ENCODE measurements at regions not wholly inside any gene's neighbourhood (a gene's known extent, or its start where the extent isn't known, plus 50 kb on each side); places are given as distances from the start of the nearest gene placed in this dataset.

DNA sequence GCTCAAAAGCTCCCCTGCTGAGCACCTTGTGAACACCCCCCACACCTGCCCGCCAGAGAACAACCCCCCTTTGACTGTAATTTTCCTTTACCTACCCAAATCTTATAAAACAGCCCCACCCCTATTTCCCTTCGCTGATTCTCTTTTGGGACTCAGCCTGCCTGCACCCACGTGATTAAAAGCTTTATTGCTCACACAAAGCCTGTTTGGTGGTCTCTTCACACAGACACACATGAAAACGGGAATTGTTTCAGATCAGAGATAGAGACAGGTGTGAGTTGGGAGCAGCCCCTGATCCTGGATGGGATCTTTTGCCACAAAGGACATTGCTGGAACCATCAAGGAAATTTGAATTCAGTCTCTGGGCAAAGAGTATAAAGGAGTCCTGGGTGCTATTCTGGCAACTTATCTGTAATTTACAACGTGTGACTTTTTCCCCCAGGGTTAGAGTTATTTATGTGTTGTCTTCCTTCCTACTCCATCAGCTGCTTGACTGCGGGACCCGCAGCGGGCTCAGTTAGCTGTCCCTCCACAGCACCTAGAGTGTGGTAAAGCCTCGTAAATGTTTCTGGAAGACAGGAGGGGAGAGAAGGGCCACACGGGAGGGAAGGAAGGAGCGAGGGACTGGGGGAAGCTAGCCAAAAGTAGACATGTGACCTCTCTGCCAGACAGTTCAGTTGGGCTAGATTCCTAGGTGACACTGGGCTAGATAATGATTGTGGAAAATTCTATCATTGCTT, 437.0 kb downstream of the ZNF608 start:
- TF ChIP-seq, protein P1, sequence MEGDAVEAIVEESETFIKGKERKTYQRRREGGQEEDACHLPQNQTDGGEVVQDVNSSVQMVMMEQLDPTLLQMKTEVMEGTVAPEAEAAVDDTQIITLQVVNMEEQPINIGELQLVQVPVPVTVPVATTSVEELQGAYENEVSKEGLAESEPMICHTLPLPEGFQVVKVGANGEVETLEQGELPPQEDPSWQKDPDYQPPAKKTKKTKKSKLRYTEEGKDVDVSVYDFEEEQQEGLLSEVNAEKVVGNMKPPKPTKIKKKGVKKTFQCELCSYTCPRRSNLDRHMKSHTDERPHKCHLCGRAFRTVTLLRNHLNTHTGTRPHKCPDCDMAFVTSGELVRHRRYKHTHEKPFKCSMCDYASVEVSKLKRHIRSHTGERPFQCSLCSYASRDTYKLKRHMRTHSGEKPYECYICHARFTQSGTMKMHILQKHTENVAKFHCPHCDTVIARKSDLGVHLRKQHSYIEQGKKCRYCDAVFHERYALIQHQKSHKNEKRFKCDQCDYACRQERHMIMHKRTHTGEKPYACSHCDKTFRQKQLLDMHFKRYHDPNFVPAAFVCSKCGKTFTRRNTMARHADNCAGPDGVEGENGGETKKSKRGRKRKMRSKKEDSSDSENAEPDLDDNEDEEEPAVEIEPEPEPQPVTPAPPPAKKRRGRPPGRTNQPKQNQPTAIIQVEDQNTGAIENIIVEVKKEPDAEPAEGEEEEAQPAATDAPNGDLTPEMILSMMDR (IDR thresholded peaks at IDR 0.05; ENCODE audit: unreplicated experiment): no peak
- H3K27me3 Mint-ChIP-seq (ENCODE audit: low read depth): no peaks in the 10 kb centered on the region
- H3K9me3 Mint-ChIP-seq: no peaks in the 10 kb centered on the region
- no peak overlapping the region for H3K4me3 Mint-ChIP-seq
- H3K36me3 Mint-ChIP-seq: no peaks in the 10 kb centered on the region
- no peak overlapping the region for H3K27ac Mint-ChIP-seq
- H3K4me1 Mint-ChIP-seq: no peaks in the 10 kb centered on the region
- DNase-seq (ENCODE audit: low spot score in 2 of 2, unreplicated experiment in 2 of 2): no peak

DNA sequence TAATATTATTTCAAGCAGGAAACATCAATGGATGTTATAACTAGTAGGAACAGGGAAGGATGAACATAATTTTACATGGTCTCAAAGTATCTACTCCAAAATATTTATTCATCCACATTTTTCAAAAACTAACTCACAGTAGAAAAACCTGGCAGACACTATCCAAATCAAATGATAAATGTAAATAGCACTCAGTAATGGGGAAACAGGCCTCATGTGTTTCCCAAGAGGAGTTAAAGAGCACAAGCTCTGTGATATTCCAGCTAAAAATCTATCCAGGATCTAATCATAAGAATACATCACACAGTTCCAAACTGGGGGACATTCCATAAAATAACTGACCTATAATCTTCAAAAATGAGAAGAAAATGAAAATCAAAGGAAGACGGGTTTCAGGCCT, 443.1 kb downstream of the ZNF608 start:
- Mint-ChIP-seq H3K9me3 (no peaks in the 10 kb centered on the region), H3K4me3 (no peak overlapping the region), H3K27me3 (ENCODE audit: low read depth) (no peaks in the 10 kb centered on the region), H3K4me1 (peaks cover 15% of the 10 kb centered on the region), H3K27ac (no peak overlapping the region), H3K36me3 (no peaks in the 10 kb centered on the region)
- no peak for DNase-seq (ENCODE audit: low spot score in 2 of 2, unreplicated experiment in 2 of 2)
- TF ChIP-seq, protein P1 (IDR thresholded peaks at IDR 0.05; ENCODE audit: unreplicated experiment): no peak

DNA sequence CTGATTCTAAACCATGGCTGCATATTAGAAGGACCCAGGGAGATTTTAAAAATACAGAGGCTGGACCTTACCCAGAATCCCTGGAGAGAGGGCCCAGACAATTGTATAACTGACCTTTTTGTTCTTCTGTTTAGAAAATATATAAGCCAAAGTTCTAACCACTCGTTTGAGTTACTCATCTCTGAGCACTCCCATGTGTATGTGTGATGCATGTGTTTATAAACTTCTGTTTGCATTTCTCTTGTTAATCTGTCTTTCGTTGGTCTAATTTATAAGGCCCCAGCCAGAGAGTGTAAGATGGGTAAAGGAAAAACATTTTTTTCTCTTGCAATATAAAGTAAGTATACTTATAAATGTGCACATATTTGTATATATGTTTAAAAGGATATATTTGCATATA, 443.9 kb downstream of the ZNF608 start:
- TF ChIP-seq, protein P1 (IDR thresholded peaks at IDR 0.05; ENCODE audit: unreplicated experiment): no peak
- DNase-seq (ENCODE audit: low spot score in 2 of 2, unreplicated experiment in 2 of 2): no peak
- Mint-ChIP-seq H3K4me3 (no peak overlapping the region), H3K27ac (peak overlapping the region; percentile 88), H3K36me3 (no peaks in the 10 kb centered on the region), H3K27me3 (ENCODE audit: low read depth) (no peaks in the 10 kb centered on the region), H3K4me1 (peaks cover 18% of the 10 kb centered on the region), H3K9me3 (no peaks in the 10 kb centered on the region)

DNA sequence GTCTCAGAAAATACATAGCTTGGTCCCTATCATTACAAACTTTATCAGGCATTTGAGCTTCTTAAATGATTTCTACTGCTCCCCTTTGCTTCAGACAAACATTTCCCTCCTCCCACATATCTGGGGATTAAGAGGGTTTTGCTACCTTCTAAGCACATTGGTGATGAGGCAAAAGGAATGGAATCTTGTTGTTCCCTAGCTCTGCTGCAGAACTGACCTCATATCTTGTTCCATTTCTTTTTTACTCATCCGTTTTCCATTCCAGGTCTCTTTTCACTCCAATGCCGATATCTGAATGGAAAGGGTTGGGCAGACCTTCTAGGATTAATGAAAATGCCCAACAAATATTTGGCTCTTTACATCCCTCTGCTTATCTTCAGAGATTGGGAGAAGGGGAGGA, 444.6 kb downstream of the ZNF608 start:
- Mint-ChIP-seq H3K27ac (peak overlapping the region; percentile 88), H3K36me3 (no peaks in the 10 kb centered on the region), H3K9me3 (no peaks in the 10 kb centered on the region), H3K4me1 (peaks cover 18% of the 10 kb centered on the region), H3K27me3 (ENCODE audit: low read depth) (no peaks in the 10 kb centered on the region), H3K4me3 (no peak overlapping the region)
- TF ChIP-seq, protein P1 (IDR thresholded peaks at IDR 0.05; ENCODE audit: unreplicated experiment): no peak
- no peak for DNase-seq (ENCODE audit: low spot score in 2 of 2, unreplicated experiment in 2 of 2)

DNA sequence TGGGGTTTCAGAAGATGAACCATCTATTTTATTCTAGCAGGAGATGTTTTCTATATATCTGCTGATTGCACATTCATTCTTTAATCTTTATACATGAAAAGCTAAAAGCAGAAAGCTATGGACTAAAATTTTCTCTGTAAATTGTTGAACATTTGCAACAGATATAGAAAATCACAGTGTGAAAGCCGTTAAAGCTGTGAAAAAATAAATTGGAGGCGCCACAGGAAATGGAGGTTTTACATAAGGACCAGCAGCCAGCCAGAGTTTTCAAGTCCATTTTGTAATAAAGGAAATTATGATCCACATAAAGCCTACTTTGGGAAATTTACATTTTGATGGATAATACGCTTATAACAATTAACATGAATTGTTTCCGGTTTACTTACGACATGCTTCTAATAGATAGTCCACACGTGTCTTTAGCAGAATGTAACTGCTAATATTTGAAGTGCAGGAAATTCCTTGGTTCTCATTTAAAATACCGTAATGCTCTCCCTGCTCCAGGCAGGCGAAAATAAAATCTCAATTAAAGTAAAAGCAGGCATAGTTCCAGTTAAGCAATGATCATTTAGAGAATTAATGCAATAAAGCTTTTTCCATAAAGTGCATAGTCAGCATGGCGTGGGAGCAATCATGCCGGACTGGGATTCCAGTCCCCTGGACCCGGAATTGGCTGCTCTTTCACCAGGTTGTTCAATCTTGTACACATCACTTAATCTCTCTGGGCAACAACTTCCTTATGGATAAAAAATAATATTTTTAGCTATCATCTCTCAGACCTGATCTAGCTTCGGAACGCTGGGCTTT, 445.4 kb downstream of the ZNF608 start:
- TF ChIP-seq, protein P1 (IDR thresholded peaks at IDR 0.05; ENCODE audit: unreplicated experiment): no peak
- DNase-seq (ENCODE audit: low spot score in 2 of 2, unreplicated experiment in 2 of 2): no peak
- peaks cover 18% of the 10 kb centered on the region for H3K4me1 Mint-ChIP-seq
- no peaks in the 10 kb centered on the region for H3K36me3 Mint-ChIP-seq
- no peaks in the 10 kb centered on the region for H3K27me3 Mint-ChIP-seq (ENCODE audit: low read depth)
- no peaks in the 10 kb centered on the region for H3K9me3 Mint-ChIP-seq
- no peak overlapping the region for H3K4me3 Mint-ChIP-seq
- H3K27ac Mint-ChIP-seq: peak overlapping the region; percentile 60
